Stomach (tissue), 8 donors: ENCODE measurements at regions not wholly inside any gene's neighbourhood (a gene's known extent, or its start where the extent isn't known, plus 50 kb on each side); places are given as distances from the start of the nearest gene placed in this dataset.

Source experiments
- DNase-seq, 2 donors: peaks; one replicate each; pipeline versions ENCODE4 v3.0.0 to v3.0.0-alpha.2; 2013 to 2019
- H3K27ac ChIP-seq, 5 donors: fragments of 200-600 bp in 4 of 5; sonication (generic) in 4 of 5; one replicate each; pipeline ENCODE4 v1.5.1; 2013 to 2019; ENCODE audit warnings: mild to moderate bottlenecking in 1 of 5, moderate library complexity in 1 of 5
- H3K27me3 ChIP-seq, 3 donors: fragments of 200-600 bp; sonication (generic); one replicate each; pipeline ENCODE4 v1.5.1; 2017 to 2019; ENCODE audit warnings: mixed run types in 1 of 3
- H3K36me3 ChIP-seq, 4 donors: fragments of 200-600 bp; sonication (generic); 1 replicate in 3 of 4; 2 replicates in 1 of 4; pipeline ENCODE4 v1.5.1; 2016 to 2019
- H3K4me1 ChIP-seq, 4 donors: fragments of 200-600 bp; sonication (generic); one replicate each; pipeline ENCODE4 v1.5.1; 2016 to 2019
- H3K4me3 ChIP-seq, 4 donors: fragments of 200-600 bp; sonication (generic) in 3 of 4; one replicate each; pipeline ENCODE4 v1.5.1; 2016 to 2019; ENCODE audit warnings: mild to moderate bottlenecking in 1 of 4
- H3K9me3 ChIP-seq, 4 donors: fragments of 200-600 bp; sonication (generic); one replicate each; pipeline ENCODE4 v1.5.1; 2016 to 2019
- EP300 ChIP-seq: sonication (generic); formaldehyde crosslinking; IDR thresholded peaks from one replicate; pipeline ENCODE4 v1.6.1; 2017; ENCODE audit warnings: antibody characterized with exemption
- POLR2A ChIP-seq, 4 donors: fragments of 450-650 bp; IDR thresholded peaks; one replicate each; pipeline ENCODE4 v1.6.1; 2016; ENCODE audit warnings: antibody characterized with exemption in 4 of 4, control low read depth in 2 of 4, mild to moderate bottlenecking in 1 of 4, moderate library complexity in 1 of 4
- POLR2AphosphoS5 ChIP-seq, 3 donors: sonication (generic); formaldehyde crosslinking; IDR thresholded peaks; one replicate each; pipeline ENCODE4 v1.6.1; 2016; ENCODE audit warnings: antibody characterized with exemption in 3 of 3
- WGBS, 5 donors: extraction: QIAGEN DNeasy Blood & Tissue Kit in 3 of 5; methylation state at CpG; one replicate each; pipeline versions ENCODE4 v1.1.5 to v1.1.7; 2013 to 2018; 5-methylcytosine and 5-hydroxymethylcytosine counted together
- intact Hi-C: fragments of 100-400 bp; cut with DNase I; formaldehyde crosslinking; loops from one replicate; pipeline ENCODE4 v1.15.1; 2023; ENCODE audit warnings: low total_unique reads
- TF ChIP-seq, protein P1 (sequence below), 7 experiments: fragments of 450-650 bp in 4 of 7; fragments of 200-600 bp in 3 of 7; sonication (generic) in 3 of 7; IDR thresholded peaks; one replicate each; pipeline ENCODE4 v1.5.1; 2016 to 2019; ENCODE audit warnings: antibody characterized with exemption in 7 of 7, control low read depth in 2 of 7, mild to moderate bottlenecking in 1 of 7
- donor health status: healthy with polysubstance abuse.
- donor health status: Bipolar disorder and iron deficiency.
- donor health status: healthy.

DNA sequence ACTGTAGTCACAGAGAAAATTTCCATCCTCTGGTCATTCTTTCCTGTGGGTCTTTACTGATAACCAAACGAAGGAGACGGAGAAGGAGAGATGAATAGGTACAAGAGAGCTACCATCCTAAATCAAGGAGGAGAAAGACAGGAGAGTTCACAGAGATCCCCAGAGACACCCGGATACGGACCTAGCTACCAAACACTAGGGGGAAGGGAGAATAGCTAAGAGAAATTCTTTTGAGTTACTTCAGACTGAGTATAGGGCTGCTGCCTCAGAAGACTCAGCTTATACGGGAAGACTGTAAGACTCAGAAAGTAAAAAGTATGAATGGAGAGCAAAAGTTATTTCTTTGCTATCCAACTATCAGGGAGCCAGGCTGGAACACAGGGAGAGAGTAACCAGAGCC is 572.1 kb downstream of the C4orf33 start:
- no peak overlapping the region for H3K4me3 ChIP-seq
- DNase-seq = no peak
- H3K36me3 ChIP-seq = no peaks in the 10 kb centered on the region
- no peaks in the 10 kb centered on the region for H3K27me3 ChIP-seq
- intact Hi-C loops = no loop called here
- 70 to 83% (median 74%) methylated on average over 5 of the region's 5 CpGs for WGBS, 5 donors
- no peaks in the 10 kb centered on the region for H3K9me3 ChIP-seq
- TF ChIP-seq POLR2A (IDR thresholded peaks at IDR 0.05) = no peak
- TF ChIP-seq POLR2AphosphoS5 (IDR thresholded peaks at IDR 0.05) = no peak
- TF ChIP-seq, protein P1, sequence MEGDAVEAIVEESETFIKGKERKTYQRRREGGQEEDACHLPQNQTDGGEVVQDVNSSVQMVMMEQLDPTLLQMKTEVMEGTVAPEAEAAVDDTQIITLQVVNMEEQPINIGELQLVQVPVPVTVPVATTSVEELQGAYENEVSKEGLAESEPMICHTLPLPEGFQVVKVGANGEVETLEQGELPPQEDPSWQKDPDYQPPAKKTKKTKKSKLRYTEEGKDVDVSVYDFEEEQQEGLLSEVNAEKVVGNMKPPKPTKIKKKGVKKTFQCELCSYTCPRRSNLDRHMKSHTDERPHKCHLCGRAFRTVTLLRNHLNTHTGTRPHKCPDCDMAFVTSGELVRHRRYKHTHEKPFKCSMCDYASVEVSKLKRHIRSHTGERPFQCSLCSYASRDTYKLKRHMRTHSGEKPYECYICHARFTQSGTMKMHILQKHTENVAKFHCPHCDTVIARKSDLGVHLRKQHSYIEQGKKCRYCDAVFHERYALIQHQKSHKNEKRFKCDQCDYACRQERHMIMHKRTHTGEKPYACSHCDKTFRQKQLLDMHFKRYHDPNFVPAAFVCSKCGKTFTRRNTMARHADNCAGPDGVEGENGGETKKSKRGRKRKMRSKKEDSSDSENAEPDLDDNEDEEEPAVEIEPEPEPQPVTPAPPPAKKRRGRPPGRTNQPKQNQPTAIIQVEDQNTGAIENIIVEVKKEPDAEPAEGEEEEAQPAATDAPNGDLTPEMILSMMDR (IDR thresholded peaks at IDR 0.05) = no peak
- TF ChIP-seq EP300 = no peak
- no peak overlapping the region for H3K27ac ChIP-seq
- H3K4me1 ChIP-seq = no peaks in the 10 kb centered on the region

DNA sequence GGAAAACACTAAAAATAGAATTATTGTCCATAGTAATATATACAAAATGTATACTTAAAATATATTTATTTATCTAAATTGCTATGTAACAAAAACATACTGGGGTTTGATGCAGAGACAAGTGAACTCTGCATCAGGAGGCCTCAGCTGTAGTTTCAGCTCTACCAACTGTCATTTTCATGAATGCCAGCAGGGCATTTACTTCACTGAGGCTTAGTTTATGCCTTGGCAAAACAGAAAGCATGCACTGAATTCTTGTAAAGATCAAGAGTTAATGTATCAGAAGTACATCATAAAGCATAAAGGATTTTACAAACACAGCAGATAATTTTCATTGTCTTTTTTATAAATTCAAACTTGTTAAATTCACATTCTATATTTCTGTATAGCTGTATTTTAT is 577.0 kb downstream of the C4orf33 start:
- intact Hi-C loops = no loop called here
- DNase-seq = no peak

DNA sequence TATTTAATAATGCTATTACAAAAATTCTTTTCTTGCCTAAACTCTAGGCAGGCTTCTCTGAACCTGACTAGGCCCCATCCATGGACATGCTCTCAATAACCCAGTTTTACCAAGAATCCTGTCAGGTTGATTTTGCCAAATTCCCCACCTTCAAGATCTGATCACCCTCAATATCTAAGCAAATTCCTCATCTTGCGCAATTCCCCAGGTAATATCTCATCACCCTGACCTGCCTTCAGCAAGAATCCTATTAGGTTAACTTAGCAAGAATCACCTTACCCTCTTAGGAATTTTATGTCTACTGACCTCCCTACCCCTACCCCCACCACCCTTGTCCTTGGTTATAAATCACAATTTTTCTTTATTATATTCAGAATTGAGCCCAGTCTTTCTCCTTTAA is 579.1 kb downstream of the C4orf33 start:
- 91 to 98% (median 96%) methylated on average over 1 of the region's 1 CpG for WGBS, 5 donors
- intact Hi-C loops = no loop called here
- Histone ChIP-seq H3K9me3 (peaks cover 0 to 13% (median 4%) of the 10 kb centered on the region in 4 donors), H3K27ac (no peak overlapping the region), H3K4me3 (no peak overlapping the region), H3K4me1 (no peaks in the 10 kb centered on the region), H3K27me3 (no peaks in the 10 kb centered on the region), H3K36me3 (no peaks in the 10 kb centered on the region)
- TF ChIP-seq EP300 (no peak), POLR2A (IDR thresholded peaks at IDR 0.05) (no peak), POLR2AphosphoS5 (IDR thresholded peaks at IDR 0.05) (no peak)
- TF ChIP-seq, protein P1 (IDR thresholded peaks at IDR 0.05) = no peak
- no peak for DNase-seq

More for the DNA sequence above, 577.0 kb downstream of the C4orf33 start:
- Histone ChIP-seq H3K36me3 (no peaks in the 10 kb centered on the region), H3K4me3 (no peak overlapping the region), H3K9me3 (peaks cover 0 to 13% (median 4%) of the 10 kb centered on the region in 4 donors), H3K27me3 (no peaks in the 10 kb centered on the region), H3K27ac (no peak overlapping the region), H3K4me1 (no peaks in the 10 kb centered on the region)
- TF ChIP-seq, protein P1 (IDR thresholded peaks at IDR 0.05) = no peak

DNA sequence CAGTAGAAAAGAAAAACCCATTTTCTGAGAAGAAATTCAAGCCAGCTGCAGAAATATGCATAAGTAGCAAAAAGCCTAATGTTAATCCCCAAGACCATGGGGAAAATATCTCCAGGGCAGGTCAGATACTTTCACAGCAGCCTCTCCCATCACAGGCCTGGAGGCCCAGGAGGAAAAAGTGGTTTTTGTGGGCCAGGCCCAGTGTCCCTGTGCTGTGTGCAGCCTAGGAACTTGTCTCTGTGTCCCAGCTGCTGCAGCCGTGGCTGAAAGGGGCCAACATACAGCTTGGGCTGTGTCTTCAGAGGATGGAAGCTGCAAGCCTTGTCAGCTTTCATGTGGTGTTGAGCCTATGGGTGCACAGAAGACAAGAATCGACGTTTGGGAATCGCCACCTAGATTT is 581.0 kb downstream of the C4orf33 start:
- no peaks in the 10 kb centered on the region for H3K27me3 ChIP-seq
- H3K9me3 ChIP-seq = peaks cover 0 to 13% (median 4%) of the 10 kb centered on the region in 4 donors
- DNase-seq = no peak
- no peak overlapping the region for H3K27ac ChIP-seq
- H3K4me3 ChIP-seq = no peak overlapping the region
- TF ChIP-seq, protein P1 (IDR thresholded peaks at IDR 0.05) = no peak
- H3K4me1 ChIP-seq = no peaks in the 10 kb centered on the region
- H3K36me3 ChIP-seq = no peaks in the 10 kb centered on the region
- intact Hi-C loops = no loop called here
- 84 to 98% (median 90%) methylated on average over 3 to 4 of the region's 4 CpGs for WGBS, 5 donors

DNA sequence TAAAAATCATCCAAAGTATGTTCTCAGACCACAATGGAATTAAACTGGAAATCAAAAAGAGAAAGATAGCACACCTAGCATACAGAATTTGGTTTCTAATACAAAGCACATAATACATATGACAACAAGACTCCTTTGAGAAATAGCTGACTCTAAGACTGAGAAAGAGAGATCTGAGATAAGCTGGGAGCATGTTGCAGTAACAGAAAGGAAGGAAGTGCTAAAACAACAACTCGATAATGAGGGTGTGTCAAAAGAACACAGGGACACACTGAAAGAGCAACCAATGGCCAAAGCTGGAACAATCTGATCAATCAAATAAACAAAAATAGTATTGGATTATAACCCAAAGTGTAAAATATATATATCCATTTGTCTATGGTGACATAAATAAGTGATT is 586.6 kb downstream of the C4orf33 start:
- WGBS, 5 donors = 47 to 72% (median 64%) methylated on average over 1 of the region's 1 CpG
- intact Hi-C loops = no loop called here
- H3K9me3 ChIP-seq = peaks cover 0 to 3% (median 0%) of the 10 kb centered on the region in 4 donors
- H3K27ac ChIP-seq = no peak overlapping the region
- no peaks in the 10 kb centered on the region for H3K4me1 ChIP-seq
- no peak overlapping the region for H3K4me3 ChIP-seq
- TF ChIP-seq POLR2A (IDR thresholded peaks at IDR 0.05) (no peak), POLR2AphosphoS5 (IDR thresholded peaks at IDR 0.05) (no peak), EP300 (no peak)
- TF ChIP-seq, protein P1 (IDR thresholded peaks at IDR 0.05) = no peak
- no peaks in the 10 kb centered on the region for H3K36me3 ChIP-seq
- no peak for DNase-seq
- H3K27me3 ChIP-seq = no peaks in the 10 kb centered on the region
